HG02981 (cell line): ENCODE measurements at regions not wholly inside any gene's neighbourhood (a gene's known extent, or its start where the extent isn't known, plus 50 kb on each side); places are given as distances from the start of the nearest gene placed in this dataset.
"Not testable (repeated sequence)": the region's sequence is repeated elsewhere in the genome, so short reads cannot be mapped to it uniquely, and the experiment has no call there.

Experiments used
- ATAC-seq: cut with Tn5 transposase; IDR thresholded peaks from one replicate; pipeline ENCODE4 v1.9.1; 2021; ENCODE audit warnings: mild to moderate bottlenecking, moderate library complexity; ENCODE audit not compliant: unreplicated experiment

DNA sequence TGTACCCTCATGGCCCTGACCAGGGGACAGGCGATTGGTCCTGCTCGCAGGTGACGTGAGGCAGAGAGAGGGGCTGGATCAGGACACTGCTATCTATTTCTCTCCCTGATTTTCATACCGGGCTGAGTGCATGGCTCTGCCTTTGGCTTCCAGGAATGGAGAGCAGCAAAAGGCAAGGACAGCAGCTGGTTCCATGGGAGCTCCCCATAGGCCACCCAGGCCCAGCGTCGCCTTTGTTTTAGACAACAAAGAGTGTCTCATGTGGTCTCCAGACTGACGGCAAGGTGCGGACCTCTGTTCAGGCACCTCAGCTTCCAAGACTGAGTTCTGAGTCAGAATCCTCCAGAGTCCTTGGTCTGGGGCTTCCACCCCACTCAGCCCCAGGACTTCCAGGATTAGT is 123.1 kb downstream of the VEGFA start:
- ATAC-seq = no peak

DNA sequence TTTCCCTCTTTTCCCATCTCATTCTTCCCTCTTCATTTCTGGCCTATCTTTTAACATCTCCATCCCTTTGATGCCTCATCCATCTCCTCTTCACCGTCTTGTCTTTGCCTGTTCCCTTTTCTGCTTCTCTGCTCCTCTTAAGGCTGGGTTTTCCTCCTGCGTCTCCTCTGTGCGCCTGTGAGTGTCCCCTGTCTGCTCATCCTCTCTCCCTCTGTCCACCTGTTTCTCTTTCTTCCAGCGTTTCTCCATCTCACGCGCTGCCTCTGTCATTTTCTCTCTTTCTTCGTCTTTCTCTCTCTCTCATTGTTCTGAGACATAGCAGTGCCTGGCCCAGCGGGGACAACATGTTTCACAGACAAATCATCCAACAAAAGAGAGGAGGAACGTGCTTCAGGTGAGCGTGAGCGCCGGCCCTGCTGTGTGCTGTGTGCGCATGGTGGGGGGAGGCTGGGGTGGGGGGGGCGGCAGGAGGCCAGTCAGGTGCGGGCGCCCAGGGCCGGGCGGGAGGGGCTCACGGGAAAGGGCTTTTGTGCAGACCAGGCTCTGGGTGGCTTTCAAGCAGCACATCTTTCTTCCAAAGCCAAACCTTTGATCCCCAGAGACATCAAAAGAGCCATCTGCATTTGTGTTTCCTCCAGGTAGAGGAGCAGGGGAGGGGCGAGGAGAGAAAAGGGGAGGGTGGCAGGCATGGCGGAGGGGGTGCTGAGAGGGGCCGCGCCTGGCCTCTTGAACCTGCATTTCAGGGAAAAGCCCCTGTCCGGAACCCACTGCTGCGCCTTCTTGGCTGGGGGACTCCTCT is 121.3 kb downstream of the VEGFA start:
- ATAC-seq = no peak

DNA sequence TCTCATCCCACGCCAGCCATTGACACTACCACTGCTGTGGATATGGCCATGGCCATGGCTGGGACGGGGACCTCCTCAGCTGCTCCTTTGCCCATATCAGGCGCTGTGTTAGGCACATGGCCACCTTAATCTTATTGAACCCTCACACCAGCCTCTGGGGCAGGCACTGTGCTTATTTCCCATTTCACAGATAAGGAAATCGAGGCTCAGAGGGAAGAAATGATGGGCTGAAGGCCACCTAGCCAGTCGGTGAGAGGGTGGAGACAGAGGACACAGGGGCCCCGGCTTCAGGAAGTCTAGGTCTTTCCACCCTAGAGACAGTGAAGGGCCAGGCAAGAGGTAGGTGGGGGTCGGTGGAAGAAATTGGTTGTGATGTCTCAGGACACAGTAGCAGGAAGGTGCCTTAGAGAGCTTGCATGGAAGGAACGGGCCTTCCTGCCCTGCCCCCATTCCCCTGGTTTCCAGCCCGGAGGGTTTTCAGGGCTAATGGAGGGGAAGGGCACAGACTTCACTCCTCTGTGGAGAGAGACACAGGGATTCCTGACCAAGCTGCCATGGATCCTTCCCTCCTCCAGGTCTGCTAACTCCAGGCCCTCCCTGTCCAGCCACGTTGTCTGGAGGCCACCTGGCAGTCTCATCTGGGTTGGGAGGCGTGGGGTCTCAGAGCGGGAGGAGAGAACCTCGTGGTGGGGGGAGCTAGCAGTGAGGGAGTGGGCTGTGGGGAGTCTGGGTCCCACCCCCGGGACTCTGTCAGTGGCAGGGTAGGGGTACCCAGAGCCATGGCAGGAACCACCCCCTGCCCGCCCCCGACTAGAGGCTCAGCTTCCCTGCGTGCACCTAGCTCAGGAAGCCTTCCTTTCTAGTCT is 120.4 kb downstream of the VEGFA start:
- ATAC-seq = no peak

DNA sequence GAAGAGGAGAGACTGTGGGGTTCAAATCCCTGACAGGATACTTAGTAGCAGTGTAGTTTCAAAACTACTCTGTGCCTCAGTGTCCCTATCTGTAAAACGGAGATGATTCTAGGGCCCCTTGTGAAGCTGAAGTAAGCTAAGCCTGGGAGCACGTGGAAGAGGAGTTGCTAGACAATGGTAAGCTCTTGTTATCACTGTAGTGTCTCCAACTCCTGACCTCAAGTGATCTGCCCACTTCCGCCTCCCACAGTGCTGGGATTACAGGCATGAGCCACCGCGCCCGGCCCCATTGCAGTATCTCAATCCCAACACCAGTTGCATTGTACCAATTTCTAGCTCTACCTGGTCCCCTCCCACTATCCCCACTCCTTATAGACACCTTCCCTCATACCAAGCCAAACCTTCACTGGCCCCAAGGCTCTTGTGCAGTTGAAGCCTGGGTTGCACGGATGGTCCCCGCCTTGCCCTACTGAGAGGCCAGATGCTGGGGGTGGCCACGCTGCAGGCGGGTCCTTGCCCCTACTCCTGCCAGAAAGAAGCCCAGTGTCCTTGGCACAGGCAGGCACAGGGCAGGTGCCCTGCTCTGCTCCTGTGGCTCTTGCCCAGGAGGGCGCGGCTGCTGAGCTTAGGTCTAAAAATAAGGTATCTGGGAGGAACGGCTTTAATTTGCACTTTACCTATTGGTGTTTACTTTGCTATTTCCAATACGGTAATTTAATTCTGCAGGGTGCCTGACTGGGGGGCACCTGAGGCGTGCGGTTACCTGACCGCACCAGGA is 118.1 kb downstream of the VEGFA start:
- ATAC-seq = no peak

DNA sequence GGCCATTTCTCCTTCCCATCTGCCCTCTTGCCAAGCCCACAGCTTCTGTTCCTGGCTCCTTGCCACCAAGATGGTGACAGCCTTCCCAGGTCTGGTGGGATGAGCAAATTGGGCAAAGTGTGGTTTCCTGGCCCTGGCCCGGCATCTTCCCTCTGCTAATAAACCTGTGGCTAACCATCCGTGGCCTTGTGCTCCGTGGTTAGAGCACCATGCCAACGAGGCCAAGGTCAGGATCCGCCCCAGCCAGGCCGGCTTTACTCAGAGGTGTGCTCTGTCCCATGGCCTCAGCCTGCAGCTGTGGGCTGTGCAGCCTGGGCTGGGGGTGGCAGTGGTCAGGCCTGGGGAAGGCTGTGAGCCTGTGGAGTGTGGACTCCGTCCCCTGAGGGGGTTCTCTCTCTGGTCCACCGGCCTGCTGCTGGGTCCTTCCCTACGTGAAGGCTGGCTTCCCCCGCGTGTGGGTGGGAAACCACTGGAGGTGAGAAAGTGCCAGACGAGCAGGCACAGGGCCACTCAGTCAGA is 117.4 kb downstream of the VEGFA start:
- ATAC-seq = no peak

DNA sequence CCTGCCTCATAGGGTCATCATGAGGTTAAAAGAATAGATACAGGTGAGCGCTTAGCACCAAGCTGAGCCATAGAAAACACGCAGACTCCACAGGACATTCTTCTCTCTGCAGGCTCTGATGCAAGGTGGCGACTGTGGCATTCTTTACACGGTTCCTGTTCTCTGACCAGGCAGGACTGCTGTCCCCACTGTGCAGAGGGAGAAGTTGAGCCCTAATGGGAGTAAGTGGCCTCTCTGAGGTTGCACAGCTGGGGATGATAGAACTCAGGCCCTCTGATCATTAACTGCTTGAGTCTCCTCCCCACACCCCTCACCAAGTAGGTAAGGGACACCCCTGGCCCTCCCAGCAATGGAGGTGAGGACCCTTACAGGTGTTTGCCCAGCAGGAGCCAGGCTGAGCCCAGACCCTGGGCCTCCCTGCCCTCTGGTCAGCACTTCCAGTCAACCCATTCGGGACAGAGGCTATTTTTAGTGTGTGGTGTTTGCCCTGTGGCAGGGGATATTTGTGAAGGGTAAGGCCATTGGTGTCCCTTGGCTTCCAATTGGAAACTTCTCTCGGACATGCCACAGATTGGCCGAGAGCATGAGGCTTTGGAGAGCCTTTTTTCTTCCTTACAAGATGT is 116.8 kb downstream of the VEGFA start:
- ATAC-seq = no peak

DNA sequence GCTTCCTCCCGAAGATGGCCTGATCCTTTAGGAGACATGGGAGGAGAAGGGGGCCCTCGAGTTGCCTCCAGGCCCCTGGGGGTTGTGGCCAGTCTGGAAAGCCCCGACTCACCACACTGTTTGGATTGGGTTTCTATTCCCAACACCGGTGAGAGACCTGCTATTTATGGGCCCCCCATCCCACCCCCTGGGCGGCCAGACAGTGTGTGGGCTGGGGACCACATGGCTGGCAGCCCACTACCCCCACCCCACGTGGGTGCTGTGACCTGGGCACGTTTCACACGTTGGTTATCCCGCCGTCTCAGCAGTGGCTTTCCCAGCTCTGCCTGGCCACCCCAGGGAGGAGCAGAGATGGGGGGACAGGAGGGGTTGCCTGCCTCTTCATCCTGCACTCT is 116.1 kb downstream of the VEGFA start:
- ATAC-seq = no peak

DNA sequence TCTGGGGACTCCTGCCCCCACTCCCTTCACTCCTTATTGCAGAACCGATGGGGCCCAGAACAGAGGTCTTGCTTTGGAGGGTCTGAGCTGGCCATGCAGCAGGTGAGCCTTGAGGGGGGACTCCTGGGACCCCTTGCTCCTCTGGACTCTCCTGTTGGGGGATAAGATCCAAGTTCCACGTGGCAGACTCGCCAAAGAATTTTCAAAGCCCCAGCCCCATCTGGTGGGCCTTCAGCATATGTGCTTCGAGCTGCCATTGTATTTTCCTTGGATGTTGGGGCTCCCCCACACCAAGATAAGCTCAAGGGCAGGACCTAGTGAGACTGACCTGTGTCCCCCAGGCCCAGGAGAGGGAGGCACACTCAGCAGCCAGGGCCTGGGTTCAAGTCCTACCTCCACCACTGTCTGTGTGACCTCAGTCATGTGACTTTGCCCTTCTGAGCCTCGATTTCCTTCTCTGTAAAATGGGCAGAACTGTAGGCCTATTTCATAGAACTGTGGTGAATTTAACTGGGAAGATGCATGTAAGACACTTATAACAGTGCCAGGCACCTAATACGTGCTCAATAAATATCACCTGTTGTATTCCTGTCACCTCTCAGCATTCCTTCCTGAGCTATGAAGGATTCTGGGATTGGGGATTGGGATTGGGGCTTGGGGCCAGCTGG is 115.5 kb downstream of the VEGFA start:
- no peak for ATAC-seq

DNA sequence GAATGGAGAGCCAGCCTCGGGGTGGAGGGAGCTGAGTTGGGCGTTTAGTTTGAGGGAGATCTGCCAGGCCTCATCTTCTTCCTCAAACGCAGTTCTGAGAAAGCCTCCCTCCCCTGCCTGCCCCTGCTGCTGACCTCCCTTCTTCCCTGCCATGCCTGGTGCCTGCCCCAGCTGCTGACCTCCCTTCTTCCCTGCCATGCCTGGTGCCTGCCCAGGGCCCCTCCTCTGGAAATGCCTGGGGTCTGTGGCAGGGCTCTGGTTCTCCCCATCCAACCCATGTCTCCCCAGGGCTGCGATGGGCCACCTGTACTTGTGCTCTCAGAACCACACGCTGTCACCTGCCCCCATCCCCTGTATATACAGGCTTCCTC is 114.6 kb downstream of the VEGFA start:
- ATAC-seq = no peak

DNA sequence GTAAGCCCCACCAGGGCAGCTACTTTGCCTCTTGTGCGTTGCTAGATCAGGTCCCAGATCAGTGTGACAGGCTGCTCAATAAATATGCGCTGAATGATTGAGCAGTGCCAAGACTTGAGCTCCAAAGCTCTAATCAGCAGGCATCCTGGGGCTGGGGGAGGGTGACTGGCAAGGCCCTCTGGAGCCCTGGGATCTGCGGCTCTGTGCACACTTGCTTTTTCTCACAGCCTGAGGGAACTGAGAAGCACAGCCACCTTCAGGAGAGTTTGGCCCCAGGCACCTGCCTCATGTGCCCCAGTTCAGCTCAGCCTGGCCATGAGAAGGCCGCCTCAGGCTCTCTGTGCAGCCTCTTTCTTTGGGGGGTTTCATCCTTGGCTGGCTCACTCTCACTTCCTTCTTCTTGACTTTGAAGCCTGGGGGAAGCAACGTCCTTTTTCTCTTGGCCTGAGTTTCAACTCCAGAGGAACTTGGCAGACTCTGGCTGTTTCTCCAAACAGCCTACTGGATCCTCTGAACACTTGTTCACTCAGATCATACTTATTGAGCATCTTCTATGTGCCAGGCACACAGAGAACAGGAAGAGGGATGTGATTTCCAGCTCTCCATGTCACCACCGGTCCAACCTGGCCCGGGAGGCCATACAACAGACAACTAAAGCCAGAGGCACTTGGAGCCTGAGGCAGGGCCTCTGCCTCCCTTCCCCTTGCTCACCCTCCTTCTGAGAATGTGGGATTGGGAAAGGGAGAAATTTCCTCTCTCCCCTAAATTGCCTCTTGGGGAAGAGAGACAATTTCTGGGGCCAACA is 114.0 kb downstream of the VEGFA start:
- no peak for ATAC-seq

DNA sequence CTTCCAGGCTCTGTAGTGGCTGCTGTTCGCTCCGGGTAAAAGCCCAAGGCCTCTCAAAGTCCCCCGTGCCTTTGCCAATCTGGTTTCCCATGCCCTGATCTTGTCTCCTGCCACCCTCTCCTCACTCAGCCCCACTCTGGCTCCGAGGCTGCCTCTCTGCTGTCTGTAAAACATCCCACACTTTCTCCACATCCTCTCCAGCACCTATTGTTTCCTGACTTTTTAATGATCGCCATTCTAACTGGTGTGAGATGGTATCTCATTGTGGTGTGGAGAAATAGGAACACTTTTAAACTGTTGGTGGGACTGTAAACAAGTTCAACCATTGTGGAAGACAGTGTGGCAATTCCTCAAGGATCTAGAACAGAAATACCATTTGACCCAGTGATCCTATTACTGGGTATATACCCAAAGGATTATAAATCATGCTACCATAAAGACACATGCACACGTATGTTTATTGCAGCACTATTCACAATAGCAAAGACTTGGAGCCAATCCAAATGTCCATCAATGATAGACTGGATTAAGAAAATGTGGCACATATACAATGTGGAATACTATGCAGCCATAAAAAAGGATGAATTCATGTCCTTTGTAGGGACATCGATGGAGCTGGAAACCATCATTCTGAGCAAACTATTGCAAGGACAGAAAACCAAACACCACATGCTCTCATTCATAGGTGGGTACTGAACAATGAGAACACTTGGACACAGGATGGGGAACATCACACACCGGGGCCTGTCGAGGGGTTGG is 112.9 kb downstream of the VEGFA start:
- not testable (repeated sequence) for ATAC-seq

DNA sequence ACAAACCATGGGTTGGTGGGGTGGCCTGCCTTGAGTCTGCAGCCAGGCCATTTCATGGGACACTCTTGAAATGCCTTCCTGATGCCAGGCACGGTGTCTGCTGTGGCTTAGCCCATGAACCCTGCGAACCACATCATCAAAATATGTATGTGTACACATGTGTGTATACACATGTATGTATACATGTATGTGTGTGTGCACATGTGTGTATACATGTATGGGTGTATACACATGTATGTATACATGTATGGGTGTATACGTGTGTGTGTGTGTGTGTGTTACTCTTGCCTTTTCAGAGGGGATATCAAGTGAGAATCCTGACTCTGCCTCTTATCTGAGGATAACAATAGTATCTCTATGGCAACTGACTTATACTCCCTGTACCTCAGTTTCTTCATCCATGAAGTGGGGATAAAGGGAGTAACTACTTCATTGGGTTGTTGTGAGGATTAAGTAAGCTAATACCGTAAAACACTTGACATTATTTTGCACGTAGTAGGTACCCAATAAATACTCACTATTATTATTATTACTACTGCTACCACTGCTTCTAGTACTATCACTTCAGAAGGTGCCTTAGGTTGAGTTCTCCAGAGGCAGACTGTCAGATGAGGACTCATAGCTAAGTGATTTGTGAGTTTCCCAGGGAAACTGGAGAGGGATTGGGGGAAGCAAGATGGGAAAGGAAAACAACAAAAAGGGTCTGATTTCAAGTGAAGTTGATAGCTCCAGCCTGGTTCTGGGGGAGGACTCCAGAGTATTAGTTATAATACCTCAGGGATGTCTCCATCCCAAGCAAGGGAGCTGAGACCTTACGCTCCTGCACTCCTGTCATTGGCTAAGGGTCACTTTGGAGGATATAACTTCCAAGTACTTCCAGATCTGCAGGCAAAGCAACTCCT is 110.5 kb downstream of the VEGFA start:
- ATAC-seq = no peak

DNA sequence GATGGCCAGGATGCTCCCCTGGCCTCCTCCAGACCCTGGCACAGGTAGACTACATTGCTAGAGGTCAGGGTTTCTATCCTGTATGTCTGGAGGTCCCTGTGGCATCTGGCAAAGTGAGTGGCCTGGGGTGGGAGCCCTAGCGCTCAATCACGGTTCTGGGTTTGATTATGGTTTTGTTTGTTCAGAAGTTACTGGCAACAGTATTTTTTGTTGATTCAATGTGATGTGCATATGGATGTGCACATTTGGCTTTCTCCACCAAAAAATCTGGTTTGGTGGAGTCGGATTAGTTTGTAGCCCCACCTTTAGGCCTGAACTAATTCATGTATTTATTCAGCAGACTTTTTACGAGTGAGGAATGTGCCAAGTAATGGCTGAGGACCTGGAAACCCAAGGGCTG is 109.7 kb downstream of the VEGFA start:
- no peak for ATAC-seq

DNA sequence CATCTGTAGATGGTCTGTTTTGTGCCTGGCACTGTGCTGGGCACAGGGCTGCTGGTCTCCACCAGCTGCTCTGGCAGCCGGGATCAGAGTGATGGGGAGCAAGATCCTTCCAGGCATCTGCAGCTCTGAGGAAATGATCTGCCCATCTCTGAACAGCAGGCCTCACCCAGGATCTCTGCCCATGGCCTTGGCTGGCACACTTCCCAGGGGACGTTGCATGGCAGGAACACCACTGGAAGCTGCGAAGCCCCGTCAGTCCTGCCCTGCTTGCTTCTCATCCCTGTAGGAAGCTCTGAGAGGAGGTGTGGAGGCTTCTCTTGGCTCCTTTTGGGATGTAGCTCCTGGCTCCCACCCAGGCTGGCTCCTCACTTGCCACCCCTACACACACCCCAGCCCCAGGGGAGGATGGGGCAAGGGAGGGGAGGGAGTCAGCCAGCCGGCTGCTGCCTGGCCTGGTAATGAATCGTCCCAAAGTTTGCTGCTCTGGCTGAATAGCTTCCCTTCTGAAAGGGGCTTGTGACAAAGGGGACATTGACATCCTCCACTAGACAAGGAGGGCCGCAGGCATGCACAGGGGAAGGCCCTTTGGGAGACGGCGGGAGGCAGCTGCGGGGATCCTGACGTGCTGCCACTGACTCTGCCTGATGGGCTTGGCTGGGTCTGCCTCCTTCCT is 108.9 kb downstream of the VEGFA start:
- ATAC-seq = no peak

DNA sequence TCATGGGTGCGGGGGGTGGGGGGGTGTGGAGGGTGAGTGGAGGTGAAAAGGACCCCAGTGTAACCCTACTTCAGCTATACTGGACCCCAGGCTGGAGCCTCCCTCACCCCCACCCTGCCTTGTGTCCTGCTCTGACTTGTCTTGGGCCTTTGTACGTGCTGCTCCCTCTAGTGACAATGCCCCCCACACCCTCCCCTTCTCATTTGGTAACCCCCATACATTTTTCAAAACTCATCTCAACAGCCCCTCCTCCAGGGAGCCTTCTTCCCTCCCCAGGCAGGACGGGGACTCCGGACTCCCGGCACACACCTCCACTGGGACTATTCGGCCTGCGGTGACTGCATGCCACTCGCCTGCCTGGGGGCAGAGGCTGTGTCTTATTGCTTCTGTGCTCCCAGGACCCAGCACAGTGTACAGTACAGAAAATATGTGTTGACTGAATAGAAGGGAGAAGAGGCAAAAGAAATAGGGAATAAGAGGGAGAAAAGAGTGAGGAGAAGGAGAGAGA is 108.2 kb downstream of the VEGFA start:
- no peak for ATAC-seq

DNA sequence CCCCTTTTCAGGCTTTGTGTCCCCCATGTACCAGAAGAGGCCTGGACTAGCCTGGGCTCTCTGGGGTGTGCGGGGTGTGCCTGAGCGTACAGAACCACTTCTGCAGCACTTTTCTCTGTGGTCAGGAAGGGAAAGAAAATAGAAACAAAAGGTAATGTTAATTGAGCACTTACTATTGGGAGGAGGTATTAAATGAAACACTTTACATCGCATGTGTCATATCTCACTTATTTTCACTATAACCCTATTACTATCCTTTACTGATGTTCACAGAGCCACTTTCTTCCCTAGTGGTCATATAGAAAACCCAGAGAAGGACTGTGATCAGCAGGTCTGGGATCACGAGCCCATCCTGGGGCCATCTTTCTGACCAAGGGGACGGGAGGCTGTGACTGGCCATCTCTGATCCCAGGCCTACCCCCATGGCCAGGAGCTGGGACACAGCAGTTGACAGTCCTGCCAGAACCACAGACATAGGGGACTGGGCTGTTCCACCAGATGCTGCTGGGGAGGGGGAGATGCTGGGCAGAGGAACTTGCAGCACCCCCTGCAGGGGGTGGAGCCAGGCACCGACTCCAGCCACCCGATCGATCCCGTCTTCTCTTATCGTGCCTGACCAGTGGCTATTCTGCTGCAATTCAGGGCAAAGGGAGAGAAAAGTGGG is 107.6 kb downstream of the VEGFA start:
- no peak for ATAC-seq
